ENCODE measurements at regions not wholly inside any gene's neighbourhood (a gene's known extent, or its start where the extent isn't known, plus 50 kb on each side); places are given as distances from the start of the nearest gene placed in this dataset.

- no peak for TF ChIP-seq CTCF (IDR thresholded peaks at IDR 0.05; ENCODE audit: insufficient read depth, low read length)
- DNase-seq (ENCODE audit: low read depth) = no peak
- H3K4me3 ChIP-seq (ENCODE audit: low read depth, low read length) = no peak overlapping the region
Measured at GRCh38 chr1:59044535-59045121, 252.3 kb upstream of the FGGY start.

GRCh38 chr1:59045137-59045536 is 251.8 kb upstream of the FGGY start:
- TF ChIP-seq CTCF (IDR thresholded peaks at IDR 0.05; ENCODE audit: insufficient read depth, low read length) = no peak
- no peak overlapping the region for H3K4me3 ChIP-seq (ENCODE audit: low read depth, low read length)
- DNase-seq (ENCODE audit: low read depth) = no peak

GRCh38 chr1:59045636-59046035 is 251.3 kb upstream of the FGGY start:
- TF ChIP-seq CTCF (IDR thresholded peaks at IDR 0.05; ENCODE audit: insufficient read depth, low read length) = no peak
- no peak overlapping the region for H3K4me3 ChIP-seq (ENCODE audit: low read depth, low read length)
- no peak for DNase-seq (ENCODE audit: low read depth)

GRCh38 chr1:59046134-59046533 is 250.8 kb upstream of the FGGY start:
- peak; percentile 27 for DNase-seq (ENCODE audit: low read depth)
- H3K4me3 ChIP-seq (ENCODE audit: low read depth, low read length) = no peak overlapping the region
- TF ChIP-seq CTCF (IDR thresholded peaks at IDR 0.05; ENCODE audit: insufficient read depth, low read length) = no peak

- peak; percentile 49 for TF ChIP-seq CTCF (IDR thresholded peaks at IDR 0.05; ENCODE audit: insufficient read depth, low read length)
- peak; percentile 48 for DNase-seq (ENCODE audit: low read depth)
- no peak overlapping the region for H3K4me3 ChIP-seq (ENCODE audit: low read depth, low read length)
Measured at GRCh38 chr1:59046730-59047157, 250.2 kb upstream of the FGGY start.

- TF ChIP-seq CTCF (IDR thresholded peaks at IDR 0.05; ENCODE audit: insufficient read depth, low read length) = no peak
- DNase-seq (ENCODE audit: low read depth) = no peak
- H3K4me3 ChIP-seq (ENCODE audit: low read depth, low read length) = no peak overlapping the region
Measured at GRCh38 chr1:59051007-59051406, 245.9 kb upstream of the FGGY start.

GRCh38 chr1:59052166-59052590 is 244.7 kb upstream of the FGGY start:
- peak; percentile 31 for DNase-seq (ENCODE audit: low read depth)
- no peak for TF ChIP-seq CTCF (IDR thresholded peaks at IDR 0.05; ENCODE audit: insufficient read depth, low read length)

More at GRCh38 chr1:59052166-59052590, 244.7 kb upstream of the FGGY start:
- no peak overlapping the region for H3K4me3 ChIP-seq (ENCODE audit: low read depth, low read length)

Data from fibroblast of the aortic adventitia (primary cell).